PC-3 (cell line): ENCODE measurements at regions not wholly inside any gene's neighbourhood (a gene's known extent, or its start where the extent isn't known, plus 50 kb on each side); places are given as distances from the start of the nearest gene placed in this dataset.

ENCODE experiments used
- ATAC-seq: fragments of 200-7000 bp; cut with Tn5 transposase; 2 replicates; pipeline ENCODE4 v1.9.1; 2020; ENCODE audit warnings: mild to moderate bottlenecking, moderate library complexity
- BruUV-seq: library from RNA; stranded (reverse); fragments of 400-500 nt; replicated peaks from 2 replicates; lab custom pipeline; 2021; lab: Mats Ljungman, UMichigan
- CTCF ChIA-PET: fragments of 300-600 bp; sonication (Branson Sonifier 250); formaldehyde crosslinking; loops from one replicate; lab custom pipeline; 2022; ENCODE audit warnings: antibody characterized with exemption; lab: Charles Lee
- POLR2A ChIA-PET: fragments of 300-600 bp; sonication (Branson Sonifier 250); formaldehyde crosslinking; loops from one replicate; lab custom pipeline; 2022; ENCODE audit warnings: antibody characterized with exemption; ENCODE audit not compliant: unreplicated experiment; lab: Charles Lee
- DNase-seq: peaks from one replicate; pipeline ENCODE4 v3.0.0-alpha.2; 2015
- H2AFZ ChIP-seq: fragments of 300-600 bp; sonication (generic); 2 replicates; pipeline ENCODE4 v1.6.0; 2016; ENCODE audit warnings: antibody characterized with exemption, low read length
- H3F3A ChIP-seq: fragments of 300-600 bp; sonication (generic); one replicate; pipeline ENCODE4 v1.6.0; 2017; ENCODE audit warnings: antibody characterized with exemption, low read length, control low read depth, mild to moderate bottlenecking; ENCODE audit not compliant: unreplicated experiment
- H3K27ac ChIP-seq: fragments of 300-600 bp; sonication (generic); 2 replicates; pipeline ENCODE4 v1.5.1; 2016; ENCODE audit warnings: mild to moderate bottlenecking, low read length
- H3K27me3 ChIP-seq: fragments of 300-600 bp; sonication (generic); 2 replicates; pipeline ENCODE4 v1.6.1; 2016; ENCODE audit warnings: low read length, mixed read lengths
- H3K36me3 ChIP-seq: fragments of 300-600 bp; sonication (generic); 2 replicates; pipeline ENCODE4 v1.6.1; 2016; ENCODE audit warnings: low read depth, mixed run types, low read length, mixed read lengths
- H3K4me1 ChIP-seq: fragments of 300-600 bp; sonication (generic); 2 replicates; pipeline ENCODE4 v1.5.1; 2016; ENCODE audit warnings: low read length; ENCODE audit not compliant: insufficient read depth
- H3K4me2 ChIP-seq: fragments of 300-600 bp; sonication (generic); 2 replicates; pipeline ENCODE4 v1.6.0; 2016; ENCODE audit warnings: low read length
- H3K4me3 ChIP-seq: fragments of 300-600 bp; sonication (generic); 2 replicates; pipeline ENCODE4 v1.5.1; 2016; ENCODE audit warnings: mild to moderate bottlenecking, low read length, mixed read lengths
- H3K79me2 ChIP-seq: fragments of 300-600 bp; sonication (generic); 2 replicates; pipeline ENCODE4 v1.6.1; 2017; ENCODE audit warnings: low read length, mixed read lengths
- H3K9ac ChIP-seq: fragments of 300-600 bp; sonication (generic); 2 replicates; pipeline ENCODE4 v1.6.0; 2016; ENCODE audit warnings: mild to moderate bottlenecking, low read length
- H3K9me2 ChIP-seq: fragments of 300-600 bp; sonication (generic); replicated peaks from 2 replicates; pipeline ENCODE4 v1.6.1; 2016; ENCODE audit warnings: mixed run types, low read length, mixed read lengths
- H3K9me3 ChIP-seq: fragments of 300-600 bp; sonication (generic); 2 replicates; pipeline ENCODE4 v1.6.1; 2016; ENCODE audit warnings: low read length, mixed read lengths
- H4K20me1 ChIP-seq: fragments of 300-600 bp; sonication (generic); 2 replicates; pipeline ENCODE4 v1.6.1; 2016; ENCODE audit warnings: low read length, mixed read lengths
- EZH2 ChIP-seq: fragments of 300-600 bp; sonication (generic); IDR thresholded peaks from one replicate; pipeline ENCODE4 v1.6.1; 2017; ENCODE audit warnings: antibody characterized with exemption, mild to moderate bottlenecking, low read length; ENCODE audit not compliant: unreplicated experiment
- EZH2phosphoT487 ChIP-seq: fragments of 300-600 bp; sonication (generic); IDR thresholded peaks from 2 replicates; pipeline ENCODE4 v1.6.1; 2018; ENCODE audit warnings: mild to moderate bottlenecking, antibody characterized with exemption, low read length, borderline replicate concordance
- intact Hi-C: fragments of 100-400 bp; cut with micrococcal nuclease; formaldehyde crosslinking; loops from 2 replicates; pipeline ENCODE4 v1.9.0; 2023
- TF ChIP-seq, protein P1 (sequence below): fragments of 300-600 bp; sonication (generic); conservative IDR thresholded peaks from 2 replicates; pipeline ENCODE4 v1.5.1; 2017; ENCODE audit warnings: antibody characterized with exemption, low read depth, mild to moderate bottlenecking, low read length

DNA sequence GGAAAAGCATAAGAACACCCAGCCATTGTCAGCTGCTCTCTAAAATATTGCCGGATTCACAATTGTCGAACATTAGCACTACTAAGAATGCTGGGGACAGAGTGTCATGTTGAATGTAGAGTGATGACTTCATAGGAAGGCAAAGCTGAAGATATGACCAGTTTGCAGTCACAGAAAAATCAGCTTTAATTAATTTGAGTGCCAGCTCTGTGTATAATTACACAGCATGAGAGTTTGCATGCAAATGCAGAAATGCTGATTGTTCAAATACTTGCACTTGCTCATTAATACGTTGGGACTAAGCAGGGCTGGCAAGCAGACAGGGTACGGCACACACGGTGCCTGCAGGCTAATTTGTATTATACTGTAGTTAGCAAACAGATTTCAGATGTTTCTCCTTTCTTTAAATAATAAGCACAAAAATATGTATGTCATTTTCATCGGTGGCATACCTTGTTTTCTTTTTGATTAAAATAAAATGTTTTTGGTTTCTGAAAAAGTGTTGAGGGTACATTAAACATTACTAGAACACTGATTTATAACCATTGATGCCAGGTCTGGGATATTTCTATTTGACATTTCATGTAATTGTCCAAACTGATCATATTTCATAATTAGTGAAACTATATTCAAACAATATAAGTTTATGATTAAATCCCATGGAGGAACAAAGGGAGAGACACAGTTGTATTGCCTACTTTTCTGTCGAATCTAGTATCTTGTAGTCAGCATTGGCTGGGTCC is 99.8 kb upstream of the ADGRL2 start:
- intact Hi-C loops = no loop called here
- Histone ChIP-seq H3K4me1 (peaks cover 57% of the 10 kb centered on the region), H3K79me2 (no peaks in the 10 kb centered on the region), H4K20me1 (no peaks in the 10 kb centered on the region), H3K9me2 (no peaks in the 10 kb centered on the region), H3K36me3 (no peaks in the 10 kb centered on the region), H3K9ac (no peak overlapping the region), H3K27ac (no peak overlapping the region), H2AFZ (no peak overlapping the region), H3K9me3 (no peaks in the 10 kb centered on the region), H3K4me2 (no peak overlapping the region), H3F3A (peaks cover 9% of the 10 kb centered on the region), H3K4me3 (no peak overlapping the region), H3K27me3 (no peaks in the 10 kb centered on the region)
- no peak for ATAC-seq
- TF ChIP-seq EZH2phosphoT487 = no peak
- TF ChIP-seq, protein P1, sequence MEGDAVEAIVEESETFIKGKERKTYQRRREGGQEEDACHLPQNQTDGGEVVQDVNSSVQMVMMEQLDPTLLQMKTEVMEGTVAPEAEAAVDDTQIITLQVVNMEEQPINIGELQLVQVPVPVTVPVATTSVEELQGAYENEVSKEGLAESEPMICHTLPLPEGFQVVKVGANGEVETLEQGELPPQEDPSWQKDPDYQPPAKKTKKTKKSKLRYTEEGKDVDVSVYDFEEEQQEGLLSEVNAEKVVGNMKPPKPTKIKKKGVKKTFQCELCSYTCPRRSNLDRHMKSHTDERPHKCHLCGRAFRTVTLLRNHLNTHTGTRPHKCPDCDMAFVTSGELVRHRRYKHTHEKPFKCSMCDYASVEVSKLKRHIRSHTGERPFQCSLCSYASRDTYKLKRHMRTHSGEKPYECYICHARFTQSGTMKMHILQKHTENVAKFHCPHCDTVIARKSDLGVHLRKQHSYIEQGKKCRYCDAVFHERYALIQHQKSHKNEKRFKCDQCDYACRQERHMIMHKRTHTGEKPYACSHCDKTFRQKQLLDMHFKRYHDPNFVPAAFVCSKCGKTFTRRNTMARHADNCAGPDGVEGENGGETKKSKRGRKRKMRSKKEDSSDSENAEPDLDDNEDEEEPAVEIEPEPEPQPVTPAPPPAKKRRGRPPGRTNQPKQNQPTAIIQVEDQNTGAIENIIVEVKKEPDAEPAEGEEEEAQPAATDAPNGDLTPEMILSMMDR = no peak
- POLR2A ChIA-PET = no interaction called here
- no TSS peak for BruUV-seq
- CTCF ChIA-PET = no interaction called here
- DNase-seq = no peak

DNA sequence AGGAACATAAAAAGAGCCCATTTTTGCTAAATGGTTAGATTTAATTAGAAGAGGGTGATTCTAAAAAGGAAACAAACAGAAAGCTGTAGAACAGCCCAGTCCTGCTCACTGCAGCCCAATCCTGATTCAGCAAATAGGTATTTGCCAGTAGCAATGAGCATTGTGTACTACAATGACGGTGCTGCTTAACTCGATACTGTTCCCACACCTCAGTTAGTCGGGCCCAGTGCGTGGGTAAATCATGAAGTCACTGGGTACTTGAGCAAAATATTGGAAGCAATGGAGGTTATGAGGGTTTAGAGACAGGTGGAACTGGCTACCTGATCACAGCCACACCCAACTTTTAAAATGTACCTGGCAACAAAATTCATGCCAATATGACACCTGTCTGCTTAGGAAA is 101.5 kb upstream of the ADGRL2 start:
- Histone ChIP-seq H3K4me3 (peak overlapping the region; percentile 3; the same call in 1 of the 2 replicates), H3K4me2 (peak overlapping the region; percentile 60), H3K79me2 (no peaks in the 10 kb centered on the region), H3K9me3 (no peaks in the 10 kb centered on the region), H2AFZ (no peak overlapping the region), H3K27ac (peak overlapping the region; percentile 80), H3K9ac (peak overlapping the region; percentile 37; the same call in 1 of the 2 replicates), H3K9me2 (no peaks in the 10 kb centered on the region), H3K27me3 (no peaks in the 10 kb centered on the region), H3K36me3 (no peaks in the 10 kb centered on the region), H3F3A (peaks cover 8% of the 10 kb centered on the region), H4K20me1 (no peaks in the 10 kb centered on the region), H3K4me1 (peaks cover 57% of the 10 kb centered on the region)
- BruUV-seq = no TSS peak
- CTCF ChIA-PET = no interaction called here
- TF ChIP-seq EZH2phosphoT487 (no peak), EZH2 (no peak)
- TF ChIP-seq, protein P1 = no peak
- ATAC-seq = peak; percentile 53
- POLR2A ChIA-PET = no interaction called here
- DNase-seq = peak; percentile 91
- intact Hi-C loops = no loop called here

DNA sequence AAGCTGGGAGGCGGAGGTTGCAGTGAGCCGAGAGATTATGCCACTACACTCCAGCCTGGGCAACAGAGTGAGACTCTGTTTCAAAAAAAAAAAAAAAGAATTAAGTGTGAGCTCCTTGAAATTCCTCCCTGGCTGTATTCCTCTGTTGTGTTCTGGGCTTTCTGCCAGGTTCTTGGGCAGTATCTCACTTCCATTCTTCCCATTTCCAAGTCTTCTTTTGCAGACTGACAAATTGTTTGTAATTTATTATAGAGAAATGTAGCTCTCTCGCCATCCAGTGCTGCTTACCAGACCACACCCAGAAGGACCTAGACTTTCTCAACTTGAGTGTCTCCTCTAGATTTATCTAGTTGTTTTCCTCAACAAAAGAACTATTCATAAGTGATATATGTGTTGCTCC is 105.0 kb upstream of the ADGRL2 start:
- no peaks in the 10 kb centered on the region for H3K36me3 ChIP-seq
- H3K27ac ChIP-seq = no peak overlapping the region
- CTCF ChIA-PET = no interaction called here
- H3F3A ChIP-seq = no peaks in the 10 kb centered on the region
- H3K9me2 ChIP-seq = no peaks in the 10 kb centered on the region
- no peaks in the 10 kb centered on the region for H3K79me2 ChIP-seq
- H4K20me1 ChIP-seq = no peaks in the 10 kb centered on the region
- intact Hi-C loops = no loop called here
- BruUV-seq = no TSS peak
- POLR2A ChIA-PET = no interaction called here
- no peak for TF ChIP-seq EZH2phosphoT487
- TF ChIP-seq, protein P1 = no peak
- no peak for TF ChIP-seq EZH2
- DNase-seq (peak; percentile 66), ATAC-seq (0 out of 2 replicates have a peak, but pooled peaks have one; percentile 19)
- no peaks in the 10 kb centered on the region for H3K27me3 ChIP-seq
- H3K4me2 ChIP-seq = no peak overlapping the region
- no peak overlapping the region for H3K4me3 ChIP-seq
- 0 out of 2 replicates have a peak overlapping the region, but pooled peaks have one; percentile 2 for H2AFZ ChIP-seq
- no peak overlapping the region for H3K9ac ChIP-seq
- no peaks in the 10 kb centered on the region for H3K9me3 ChIP-seq
- peaks cover 52% of the 10 kb centered on the region for H3K4me1 ChIP-seq
